Duodenal mucosa (tissue), 2 donors: ENCODE measurements at regions not wholly inside any gene's neighbourhood (a gene's known extent, or its start where the extent isn't known, plus 50 kb on each side); places are given as distances from the start of the nearest gene placed in this dataset.

Source experiments
- H3K27ac ChIP-seq: one replicate; pipeline ENCODE4 v1.7.0; 2013; ENCODE audit warnings: low read depth, low read length
- H3K27me3 ChIP-seq, 2 donors: one replicate each; pipeline ENCODE4 v1.7.0; 2013; ENCODE audit warnings: low read length in 2 of 2, control low read depth in 1 of 2; ENCODE audit not compliant: insufficient read depth in 2 of 2, control insufficient read depth in 1 of 2
- H3K36me3 ChIP-seq, 2 donors: one replicate each; pipeline ENCODE4 v1.7.0; 2013; ENCODE audit warnings: low read length in 2 of 2, control low read depth in 1 of 2; ENCODE audit not compliant: insufficient read depth in 2 of 2, control insufficient read depth in 1 of 2
- H3K4me1 ChIP-seq, 2 donors: one replicate each; pipeline ENCODE4 v1.7.0; 2013; ENCODE audit warnings: low read length in 2 of 2, control low read depth in 1 of 2; ENCODE audit not compliant: insufficient read depth in 2 of 2, control insufficient read depth in 1 of 2
- H3K4me3 ChIP-seq, 2 donors: one replicate each; pipeline ENCODE4 v1.7.0; 2013; ENCODE audit warnings: low read length in 2 of 2, low read depth in 1 of 2
- H3K9ac ChIP-seq, 2 donors: one replicate each; pipeline ENCODE4 v1.7.0; 2013; ENCODE audit warnings: low read length in 2 of 2, low read depth in 1 of 2
- H3K9me3 ChIP-seq, 2 donors: one replicate each; pipeline ENCODE4 v1.7.0; 2013; ENCODE audit warnings: low read length in 2 of 2, control low read depth in 1 of 2; ENCODE audit not compliant: control insufficient read depth in 1 of 2

GRCh38 chr13:109968876-109969577 is 182.6 kb upstream of the IRS2 start:
- H3K27me3 ChIP-seq, result no peaks in the 10 kb centered on the region
- no peak overlapping the region for H3K9ac ChIP-seq
- no peak overlapping the region for H3K27ac ChIP-seq
- H3K4me1 ChIP-seq, result no peaks in the 10 kb centered on the region
- H3K4me3 ChIP-seq, result no peak overlapping the region
- no peaks in the 10 kb centered on the region for H3K9me3 ChIP-seq
- no peaks in the 10 kb centered on the region for H3K36me3 ChIP-seq

- H3K9ac ChIP-seq, result no peak overlapping the region
- H3K4me3 ChIP-seq, result no peak overlapping the region
- H3K27me3 ChIP-seq, result no peaks in the 10 kb centered on the region
- no peaks in the 10 kb centered on the region for H3K4me1 ChIP-seq
- H3K27ac ChIP-seq, result no peak overlapping the region
- H3K36me3 ChIP-seq, result no peaks in the 10 kb centered on the region
- no peaks in the 10 kb centered on the region for H3K9me3 ChIP-seq
These were observed 177.7 kb upstream of the IRS2 start for GRCh38 chr13:109963960-109964563.

- no peak overlapping the region for H3K4me3 ChIP-seq
- no peaks in the 10 kb centered on the region for H3K36me3 ChIP-seq
- no peaks in the 10 kb centered on the region for H3K27me3 ChIP-seq
- H3K27ac ChIP-seq, result no peak overlapping the region
- H3K4me1 ChIP-seq, result no peaks in the 10 kb centered on the region
- H3K9ac ChIP-seq, result no peak overlapping the region
- no peaks in the 10 kb centered on the region for H3K9me3 ChIP-seq
These were observed 177.0 kb upstream of the IRS2 start for GRCh38 chr13:109963384-109963783.

GRCh38 chr13:109959903-109960302 is 173.5 kb upstream of the IRS2 start:
- Histone ChIP-seq H3K4me3 (no peak overlapping the region), H3K4me1 (no peaks in the 10 kb centered on the region), H3K27ac (no peak overlapping the region), H3K36me3 (no peaks in the 10 kb centered on the region), H3K9ac (no peak overlapping the region), H3K27me3 (no peaks in the 10 kb centered on the region), H3K9me3 (no peaks in the 10 kb centered on the region)

GRCh38 chr13:109957875-109958274 is 171.5 kb upstream of the IRS2 start:
- no peaks in the 10 kb centered on the region for H3K27me3 ChIP-seq
- no peaks in the 10 kb centered on the region for H3K36me3 ChIP-seq
- H3K9ac ChIP-seq, result no peak overlapping the region
- H3K4me3 ChIP-seq, result no peak overlapping the region
- H3K9me3 ChIP-seq, result no peaks in the 10 kb centered on the region
- no peaks in the 10 kb centered on the region for H3K4me1 ChIP-seq
- H3K27ac ChIP-seq, result no peak overlapping the region

GRCh38 chr13:109955598-109955997 is 169.2 kb upstream of the IRS2 start:
- H3K36me3 ChIP-seq, result no peaks in the 10 kb centered on the region
- H3K27ac ChIP-seq, result no peak overlapping the region
- no peak overlapping the region for H3K9ac ChIP-seq
- H3K9me3 ChIP-seq, result no peaks in the 10 kb centered on the region
- no peaks in the 10 kb centered on the region for H3K4me1 ChIP-seq
- no peaks in the 10 kb centered on the region for H3K27me3 ChIP-seq
- H3K4me3 ChIP-seq, result no peak overlapping the region

GRCh38 chr13:109954441-109954840 is 168.1 kb upstream of the IRS2 start:
- H3K4me1 ChIP-seq, result no peaks in the 10 kb centered on the region
- H3K9me3 ChIP-seq, result no peaks in the 10 kb centered on the region
- H3K27ac ChIP-seq, result no peak overlapping the region
- no peaks in the 10 kb centered on the region for H3K27me3 ChIP-seq
- H3K9ac ChIP-seq, result no peak overlapping the region
- H3K4me3 ChIP-seq, result no peak overlapping the region
- no peaks in the 10 kb centered on the region for H3K36me3 ChIP-seq

- H3K4me3 ChIP-seq, result no peak overlapping the region
- no peaks in the 10 kb centered on the region for H3K27me3 ChIP-seq
- H3K4me1 ChIP-seq, result no peaks in the 10 kb centered on the region
- no peaks in the 10 kb centered on the region for H3K9me3 ChIP-seq
- no peaks in the 10 kb centered on the region for H3K36me3 ChIP-seq
- no peak overlapping the region for H3K27ac ChIP-seq
- H3K9ac ChIP-seq, result no peak overlapping the region
These were observed 165.1 kb upstream of the IRS2 start for GRCh38 chr13:109951491-109951890.

- Histone ChIP-seq H3K4me1 (no peaks in the 10 kb centered on the region), H3K27me3 (no peaks in the 10 kb centered on the region), H3K9me3 (no peaks in the 10 kb centered on the region), H3K27ac (no peak overlapping the region), H3K9ac (no peak overlapping the region), H3K4me3 (no peak overlapping the region), H3K36me3 (no peaks in the 10 kb centered on the region)
These were observed 163.0 kb upstream of the IRS2 start for GRCh38 chr13:109949397-109949796.

- Histone ChIP-seq H3K4me1 (no peaks in the 10 kb centered on the region), H3K36me3 (no peaks in the 10 kb centered on the region), H3K9ac (no peak overlapping the region), H3K27me3 (no peaks in the 10 kb centered on the region), H3K9me3 (no peaks in the 10 kb centered on the region), H3K27ac (no peak overlapping the region), H3K4me3 (no peak overlapping the region)
These were observed 160.6 kb upstream of the IRS2 start for GRCh38 chr13:109947006-109947405.
